Stimulated activated CD4-positive, alpha-beta T cell treated with anti-CD3 and anti-CD28 coated beads, Interleukin-12 subunit alpha, Interleukin-12 subunit beta, amount 100 ng/mL, for 24 hours (primary cell): ENCODE measurements at regions not wholly inside any gene's neighbourhood (a gene's known extent, or its start where the extent isn't known, plus 50 kb on each side); places are given as distances from the start of the nearest gene placed in this dataset.
A peak's percentile ranks its signal among the peaks of the same experiment; 100 is the strongest.
"Not testable (repeated sequence)": the region's sequence is repeated elsewhere in the genome, so short reads cannot be mapped to it uniquely, and the experiment has no call there.

Experiments
- DNase-seq, 2 experiments: peaks; one replicate each; pipeline ENCODE4 v3.0.0-alpha.2; 2020; ENCODE audit warnings: low read depth in 2 of 2

GRCh38 chr11:69205743-69206612 is 50.2 kb downstream of the SMIM38 start:
- no peak for DNase-seq

GRCh38 chr11:69206613-69206965 is 50.9 kb downstream of the SMIM38 start:
- DNase-seq, result not testable (repeated sequence)

GRCh38 chr11:69207165-69207889 is 51.6 kb downstream of the SMIM38 start:
- no peak for DNase-seq

- no peak for DNase-seq
Observed at GRCh38 chr11:69208190-69209037, 52.7 kb downstream of the SMIM38 start.

GRCh38 chr11:69209038-69209350 is 53.3 kb downstream of the SMIM38 start:
- DNase-seq, result no peak

GRCh38 chr11:69209421-69210309 is 53.9 kb downstream of the SMIM38 start:
- no peak for DNase-seq

GRCh38 chr11:69210310-69211035 is 54.7 kb downstream of the SMIM38 start:
- DNase-seq, result peak in 1 of 2 experiments; percentile 6

- no peak for DNase-seq
Observed at GRCh38 chr11:69211540-69211919, 55.8 kb downstream of the SMIM38 start.

GRCh38 chr11:69211920-69212797 is 56.4 kb downstream of the SMIM38 start:
- no peak for DNase-seq

GRCh38 chr11:69212798-69213110 is 57.0 kb downstream of the SMIM38 start:
- DNase-seq, result no peak

GRCh38 chr11:69213316-69213715 is 57.6 kb downstream of the SMIM38 start:
- peak in 1 of 2 experiments; percentile 13 for DNase-seq

- DNase-seq, result no peak
Observed at GRCh38 chr11:69213964-69214363, 58.2 kb downstream of the SMIM38 start.

GRCh38 chr11:69215216-69215615 is 59.5 kb downstream of the SMIM38 start:
- no peak for DNase-seq

GRCh38 chr11:69215784-69216415 is 60.2 kb downstream of the SMIM38 start:
- DNase-seq, result no peak

- no peak for DNase-seq
Observed at GRCh38 chr11:69216647-69217051, 60.9 kb downstream of the SMIM38 start.

GRCh38 chr11:69217276-69218105 is 61.8 kb downstream of the SMIM38 start:
- DNase-seq, result no peak

GRCh38 chr11:69218271-69218682 is 62.5 kb downstream of the SMIM38 start:
- DNase-seq, result no peak

GRCh38 chr11:69218946-69219720 is 63.4 kb downstream of the SMIM38 start:
- no peak for DNase-seq
